ENCODE measurements at regions not wholly inside any gene's neighbourhood (a gene's known extent, or its start where the extent isn't known, plus 50 kb on each side); places are given as distances from the start of the nearest gene placed in this dataset.

DNA sequence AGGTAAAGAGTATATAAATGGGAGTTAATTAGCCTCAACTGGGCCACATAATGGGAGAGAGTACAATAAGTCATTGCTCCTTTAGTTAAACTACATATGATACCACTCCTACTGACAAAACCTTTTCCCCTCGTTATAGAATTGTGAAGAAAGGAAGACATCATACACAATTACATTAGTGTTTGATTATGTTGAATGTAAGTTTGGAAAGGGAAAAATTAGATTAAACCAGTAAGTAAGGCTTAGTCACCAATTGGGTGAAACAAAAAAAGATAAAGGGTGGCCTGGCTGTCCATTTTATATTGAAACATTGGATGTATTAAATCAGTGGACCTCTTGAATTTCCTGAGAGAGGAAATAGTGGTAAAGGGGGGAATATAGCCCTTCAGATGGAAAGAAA is 464.3 kb upstream of the PAPPA start:
- TF ChIP-seq EZH2phosphoT487 (IDR thresholded peaks at IDR 0.05; ENCODE audit: insufficient read depth, low read depth) (no peak), EZH2 (IDR thresholded peaks at IDR 0.05; ENCODE audit: insufficient read depth, poor library complexity, severe bottlenecking) (no peak)
